ENCODE measurements at regions not wholly inside any gene's neighbourhood (a gene's known extent, or its start where the extent isn't known, plus 50 kb on each side); places are given as distances from the start of the nearest gene placed in this dataset.

- Histone ChIP-seq H3K9me2 (replicated peaks; ENCODE audit: insufficient read depth, low read length) (no peaks in the 10 kb centered on the region), H3K9ac (ENCODE audit: low read length) (no peak overlapping the region), H3K9me3 (replicated peaks; ENCODE audit: insufficient read depth, low read length) (no peaks in the 10 kb centered on the region), H3K4me3 (ENCODE audit: low read length) (no peak overlapping the region), H3K27ac (ENCODE audit: low read length) (no peak overlapping the region), H3K27me3 (replicated peaks; ENCODE audit: insufficient read depth, low read length) (no peaks in the 10 kb centered on the region), H3K36me3 (replicated peaks; ENCODE audit: insufficient read depth, low read length) (no peaks in the 10 kb centered on the region), H3F3A (ENCODE audit: insufficient read depth, low read length) (no peaks in the 10 kb centered on the region), H3K4me1 (ENCODE audit: low read length) (no peaks in the 10 kb centered on the region), H2AFZ (ENCODE audit: low read length) (no peak overlapping the region), H4K20me1 (ENCODE audit: insufficient read depth, low read length) (no peaks in the 10 kb centered on the region), H3K4me2 (ENCODE audit: low read depth, low read length) (no peak overlapping the region), H3K79me2 (ENCODE audit: low read length) (no peaks in the 10 kb centered on the region)
- no peak for DNase-seq
- TF ChIP-seq EZH2phosphoT487 (IDR thresholded peaks at IDR 0.05; ENCODE audit: low read length), result no peak
- no peak for TF ChIP-seq CTCF (IDR thresholded peaks at IDR 0.05; ENCODE audit: low read length)
- TF ChIP-seq EZH2 (optimal IDR thresholded peaks at IDR 0.05; ENCODE audit: low read depth, low read length), result no peak
Measured at GRCh38 chr15:95261968-95262367, 1030.6 kb downstream of the MCTP2 start.

- Histone ChIP-seq H3K27ac (ENCODE audit: low read length) (no peak overlapping the region), H3K4me3 (ENCODE audit: low read length) (no peak overlapping the region), H3K4me2 (ENCODE audit: low read depth, low read length) (no peak overlapping the region), H3F3A (ENCODE audit: insufficient read depth, low read length) (no peaks in the 10 kb centered on the region), H3K9me2 (replicated peaks; ENCODE audit: insufficient read depth, low read length) (no peaks in the 10 kb centered on the region), H3K79me2 (ENCODE audit: low read length) (no peaks in the 10 kb centered on the region), H3K27me3 (replicated peaks; ENCODE audit: insufficient read depth, low read length) (no peaks in the 10 kb centered on the region), H2AFZ (ENCODE audit: low read length) (no peak overlapping the region), H3K4me1 (ENCODE audit: low read length) (no peaks in the 10 kb centered on the region), H3K9me3 (replicated peaks; ENCODE audit: insufficient read depth, low read length) (no peaks in the 10 kb centered on the region), H3K36me3 (replicated peaks; ENCODE audit: insufficient read depth, low read length) (no peaks in the 10 kb centered on the region), H4K20me1 (ENCODE audit: insufficient read depth, low read length) (no peaks in the 10 kb centered on the region), H3K9ac (ENCODE audit: low read length) (no peak overlapping the region)
- DNase-seq, result no peak
- TF ChIP-seq EZH2phosphoT487 (IDR thresholded peaks at IDR 0.05; ENCODE audit: low read length), result no peak
Measured at GRCh38 chr15:95262866-95263564, 1031.7 kb downstream of the MCTP2 start.

- no peak overlapping the region for H3K4me2 ChIP-seq (ENCODE audit: low read depth, low read length)
- no peaks in the 10 kb centered on the region for H3K36me3 ChIP-seq (replicated peaks; ENCODE audit: insufficient read depth, low read length)
- H3K79me2 ChIP-seq (ENCODE audit: low read length), result no peaks in the 10 kb centered on the region
- no peaks in the 10 kb centered on the region for H3F3A ChIP-seq (ENCODE audit: insufficient read depth, low read length)
- no peaks in the 10 kb centered on the region for H3K9me2 ChIP-seq (replicated peaks; ENCODE audit: insufficient read depth, low read length)
- H3K4me3 ChIP-seq (ENCODE audit: low read length), result no peak overlapping the region
- H3K27me3 ChIP-seq (replicated peaks; ENCODE audit: insufficient read depth, low read length), result no peaks in the 10 kb centered on the region
- TF ChIP-seq EZH2phosphoT487 (IDR thresholded peaks at IDR 0.05; ENCODE audit: low read length) (no peak), CTCF (IDR thresholded peaks at IDR 0.05; ENCODE audit: low read length) (no peak), EZH2 (optimal IDR thresholded peaks at IDR 0.05; ENCODE audit: low read depth, low read length) (no peak)
- no peak overlapping the region for H3K27ac ChIP-seq (ENCODE audit: low read length)
- H3K9me3 ChIP-seq (replicated peaks; ENCODE audit: insufficient read depth, low read length), result no peaks in the 10 kb centered on the region
- H2AFZ ChIP-seq (ENCODE audit: low read length), result no peak overlapping the region
- no peak for DNase-seq
- H3K9ac ChIP-seq (ENCODE audit: low read length), result no peak overlapping the region
- H4K20me1 ChIP-seq (ENCODE audit: insufficient read depth, low read length), result no peaks in the 10 kb centered on the region
- no peaks in the 10 kb centered on the region for H3K4me1 ChIP-seq (ENCODE audit: low read length)
Measured at GRCh38 chr15:95263751-95264150, 1032.4 kb downstream of the MCTP2 start.

- H3K79me2 ChIP-seq (ENCODE audit: low read length), result no peaks in the 10 kb centered on the region
Measured at GRCh38 chr15:95265419-95265997, 1034.1 kb downstream of the MCTP2 start.

More at GRCh38 chr15:95265419-95265997, 1034.1 kb downstream of the MCTP2 start:
- Histone ChIP-seq H4K20me1 (ENCODE audit: insufficient read depth, low read length) (no peaks in the 10 kb centered on the region), H3K9me3 (replicated peaks; ENCODE audit: insufficient read depth, low read length) (no peaks in the 10 kb centered on the region), H2AFZ (ENCODE audit: low read length) (no peak overlapping the region), H3K9me2 (replicated peaks; ENCODE audit: insufficient read depth, low read length) (no peaks in the 10 kb centered on the region), H3K4me1 (ENCODE audit: low read length) (no peaks in the 10 kb centered on the region), H3K4me3 (ENCODE audit: low read length) (no peak overlapping the region), H3K9ac (ENCODE audit: low read length) (no peak overlapping the region), H3K27me3 (replicated peaks; ENCODE audit: insufficient read depth, low read length) (no peaks in the 10 kb centered on the region), H3K4me2 (ENCODE audit: low read depth, low read length) (no peak overlapping the region), H3F3A (ENCODE audit: insufficient read depth, low read length) (no peaks in the 10 kb centered on the region), H3K36me3 (replicated peaks; ENCODE audit: insufficient read depth, low read length) (no peaks in the 10 kb centered on the region), H3K27ac (ENCODE audit: low read length) (no peak overlapping the region)
- TF ChIP-seq EZH2 (optimal IDR thresholded peaks at IDR 0.05; ENCODE audit: low read depth, low read length), result no peak
- DNase-seq, result peak; percentile 56

Data from MM.1S (cell line).